ENCODE measurements at regions not wholly inside any gene's neighbourhood (a gene's known extent, or its start where the extent isn't known, plus 50 kb on each side); places are given as distances from the start of the nearest gene placed in this dataset.
"Not testable (repeated sequence)": the region's sequence is repeated elsewhere in the genome, so short reads cannot be mapped to it uniquely, and the experiment has no call there.

DNA sequence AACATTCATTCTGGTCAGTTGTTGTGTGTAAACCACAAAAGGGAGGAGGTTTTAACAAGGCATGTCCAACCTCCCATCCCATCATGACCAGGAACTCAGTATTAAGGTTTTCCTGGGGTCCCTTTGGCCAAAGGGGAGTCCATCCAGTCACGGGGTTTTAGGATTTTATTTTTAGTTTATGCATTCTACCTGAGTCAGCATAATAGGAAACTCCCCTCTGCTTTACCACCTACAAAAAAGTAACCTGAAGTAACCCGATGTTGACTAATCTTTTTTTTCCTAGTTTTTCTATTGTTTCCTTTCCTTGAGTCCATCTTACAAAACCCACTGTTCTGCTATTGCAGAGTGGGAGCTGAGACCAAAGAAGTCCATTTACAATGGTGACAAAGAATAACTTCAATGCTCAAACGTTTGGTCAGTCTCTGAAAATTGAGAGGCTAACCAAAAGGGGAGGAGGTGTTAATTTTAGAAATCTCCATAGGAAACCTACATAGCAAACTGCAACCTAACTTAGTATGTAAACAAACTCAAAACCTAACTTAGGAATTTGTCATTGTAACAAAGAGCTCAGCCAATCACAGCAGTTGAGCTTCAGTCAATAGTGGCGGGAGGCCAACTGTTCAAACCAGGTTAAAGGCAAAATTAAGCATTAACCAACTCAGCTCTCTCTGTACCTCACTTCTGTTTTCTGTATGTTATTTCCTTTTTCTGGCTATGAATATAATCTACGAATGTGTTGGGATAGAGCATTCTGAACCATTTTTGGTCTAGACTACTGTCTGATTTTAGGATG is 1954.1 kb downstream of the PCDH9 start:
- ChIA-PET POLR2A (no interaction called here), CTCF (no interaction called here)

DNA sequence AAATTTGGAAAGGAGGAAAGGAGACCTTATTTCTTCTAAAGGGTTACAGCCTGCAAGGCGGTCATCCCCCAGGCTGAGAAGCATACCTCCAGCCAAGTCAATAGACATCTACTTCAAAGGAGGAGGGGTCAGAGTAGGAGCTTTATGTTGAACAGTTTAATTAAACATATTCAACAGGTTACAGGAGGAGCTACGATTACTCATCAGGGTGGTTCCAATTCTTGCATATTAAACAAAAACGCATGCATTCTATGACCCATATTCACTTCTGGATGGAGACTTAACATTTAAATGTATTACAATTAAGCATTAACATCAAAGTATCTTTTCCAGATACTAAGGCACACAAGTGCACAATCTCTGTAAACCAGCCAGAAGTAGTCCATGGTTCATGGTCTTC is 1955.0 kb downstream of the PCDH9 start:
- CTCF ChIA-PET, result no interaction called here
- POLR2A ChIA-PET, result no interaction called here

DNA sequence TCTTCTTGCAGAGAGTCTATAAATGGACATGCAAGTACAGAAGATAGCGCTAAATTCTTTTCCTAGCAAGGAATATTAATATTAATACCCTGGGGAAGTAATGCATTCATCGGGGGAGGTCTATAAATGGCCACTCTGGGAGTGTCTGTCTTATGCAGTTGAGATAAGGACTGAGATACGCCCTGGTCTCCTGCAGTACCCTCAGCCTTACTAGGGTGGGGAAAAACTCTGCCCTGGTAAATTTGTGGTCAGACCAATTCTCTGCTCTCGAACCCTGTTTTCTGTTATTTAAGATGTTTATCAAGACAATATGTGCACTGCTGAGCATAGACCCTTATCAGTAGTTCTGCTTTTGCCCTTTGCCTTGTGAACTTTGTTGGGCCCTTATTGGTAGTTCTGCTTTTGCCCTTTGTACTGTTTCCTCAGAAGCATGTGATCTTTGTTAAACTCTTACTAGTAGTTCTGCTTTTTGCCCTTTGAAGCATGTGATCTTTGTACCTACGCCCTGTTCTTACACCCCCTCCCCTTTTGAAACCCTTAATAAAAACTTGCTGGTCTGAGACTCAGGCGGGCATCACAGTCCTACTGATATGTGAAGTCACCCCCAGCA is 1956.2 kb downstream of the PCDH9 start:
- POLR2A ChIA-PET, CTCF ChIA-PET: not testable (repeated sequence)

DNA sequence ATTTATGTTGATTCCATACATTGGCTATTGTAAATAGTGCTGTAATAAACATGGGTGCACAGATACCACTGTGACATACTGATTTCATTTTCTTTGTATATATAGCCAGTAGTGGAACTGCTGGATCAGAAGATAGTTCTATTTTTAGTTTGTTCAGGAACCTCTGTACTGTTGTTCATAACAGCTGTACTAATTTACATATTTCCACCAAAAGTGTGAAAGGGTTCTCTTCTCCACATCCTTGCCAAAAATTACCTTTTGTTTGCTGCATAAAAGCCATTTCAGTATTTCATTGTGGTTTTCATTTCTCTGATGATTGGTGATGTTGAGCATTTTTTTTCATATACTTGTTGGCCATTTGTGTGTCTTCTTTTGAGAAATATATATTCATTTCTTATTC is 1962.1 kb downstream of the PCDH9 start:
- CTCF ChIA-PET, result no interaction called here

DNA sequence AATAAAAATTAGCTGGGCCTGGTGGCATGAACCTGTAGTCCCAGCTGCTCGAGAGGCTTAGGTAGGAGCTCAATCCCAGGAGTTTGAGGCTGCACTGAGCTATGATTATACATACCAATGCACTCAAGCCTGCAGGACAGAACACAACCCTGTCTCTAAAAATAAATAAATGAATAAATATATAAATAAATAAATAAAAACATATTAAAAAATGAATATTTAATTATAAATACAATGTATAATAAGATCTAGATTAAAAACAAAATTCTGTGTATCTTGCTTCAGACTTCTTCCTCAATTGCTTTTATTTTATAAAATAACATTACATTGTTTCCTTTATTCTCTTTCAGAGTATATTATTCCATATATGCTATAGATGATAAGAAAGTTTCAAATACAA is 1964.1 kb downstream of the PCDH9 start:
- POLR2A ChIA-PET, result no interaction called here
- CTCF ChIA-PET, result no interaction called here

More for the DNA sequence above, 1962.1 kb downstream of the PCDH9 start:
- POLR2A ChIA-PET, result no interaction called here

DNA sequence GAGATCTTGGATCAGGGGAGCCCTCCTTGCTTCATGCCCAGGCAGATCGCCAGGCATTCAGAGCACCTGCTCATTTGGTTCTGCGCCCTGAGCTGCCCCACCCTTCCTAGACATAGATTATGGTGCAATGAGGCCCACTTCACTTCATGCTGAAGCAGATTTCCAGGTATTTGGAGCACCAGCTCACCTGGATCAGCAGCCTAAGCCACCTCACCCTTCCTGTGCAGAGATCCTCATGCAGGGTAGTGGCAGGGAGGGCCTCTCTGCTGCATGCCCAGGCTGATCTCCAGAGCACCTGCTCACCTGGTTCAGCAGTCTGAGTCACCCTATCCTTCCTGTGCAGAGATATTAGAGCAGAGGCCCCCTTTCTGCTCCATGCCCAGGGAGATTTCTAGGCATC is 1966.1 kb downstream of the PCDH9 start:
- ChIA-PET POLR2A (no interaction called here), CTCF (no interaction called here)

DNA sequence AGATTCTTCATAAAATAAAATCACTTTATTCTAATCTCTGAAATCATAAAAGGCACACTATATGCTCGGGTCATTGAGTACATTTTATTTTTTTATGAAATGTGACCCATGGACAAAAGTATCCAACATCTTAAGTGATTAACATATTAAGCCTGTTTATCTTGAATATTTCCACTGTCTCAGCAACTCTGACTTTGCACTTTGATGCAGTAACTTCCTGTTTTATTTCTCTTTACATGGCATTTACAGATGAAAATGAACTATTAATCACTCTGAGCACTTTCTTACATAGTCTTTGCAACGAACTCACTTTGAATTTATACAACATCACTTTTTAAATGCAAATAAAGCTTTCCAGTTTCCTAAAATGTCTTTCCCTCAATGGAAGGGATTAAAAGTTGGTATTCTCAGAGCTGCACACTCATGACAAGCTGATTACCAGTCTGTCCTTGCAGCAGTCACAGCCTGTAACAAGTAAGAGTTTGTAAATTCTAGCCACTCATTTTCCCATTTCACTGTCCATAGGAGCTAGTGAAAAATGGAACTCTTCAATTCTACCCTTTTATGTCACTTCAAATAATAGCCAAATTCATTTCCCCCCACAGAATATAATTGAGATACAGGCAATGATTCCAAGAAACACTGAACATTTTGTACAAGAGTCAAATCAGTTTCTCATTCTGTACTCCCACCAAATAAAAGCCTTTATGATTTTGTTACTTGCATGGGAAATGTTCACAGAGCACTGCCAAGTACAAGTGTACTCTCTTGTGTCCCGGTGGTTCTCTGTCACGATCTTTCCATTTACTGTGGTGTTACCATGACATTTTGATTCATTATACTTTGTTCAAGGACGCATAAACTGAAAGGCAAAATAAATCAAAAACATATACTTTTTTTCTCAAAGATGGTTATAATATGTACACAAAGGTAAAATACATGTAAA is 1968.9 kb downstream of the PCDH9 start:
- CTCF ChIA-PET, result no interaction called here

DNA sequence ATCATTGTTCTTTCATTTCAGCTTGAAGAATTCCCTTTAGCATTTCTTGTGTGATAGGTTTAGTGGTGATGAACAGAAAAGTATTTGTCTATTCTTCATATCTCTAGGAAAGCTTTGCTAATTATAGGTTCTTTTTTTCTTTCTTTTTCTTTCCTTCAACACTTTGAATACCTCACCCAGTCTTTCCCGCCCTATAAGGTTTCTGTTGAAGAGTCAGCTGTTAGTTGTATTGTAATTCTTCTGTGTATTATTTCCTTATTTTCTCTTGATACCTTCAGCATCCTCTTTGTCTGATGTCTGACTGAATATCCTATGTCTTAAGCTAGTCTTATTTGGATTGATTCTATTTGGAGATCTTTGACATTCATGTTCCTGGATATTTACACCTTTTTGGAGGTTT is 1989.4 kb downstream of the PCDH9 start:
- ChIA-PET POLR2A (no interaction called here), CTCF (no interaction called here)

More for the DNA sequence above, 1968.9 kb downstream of the PCDH9 start:
- POLR2A ChIA-PET, result no interaction called here

DNA sequence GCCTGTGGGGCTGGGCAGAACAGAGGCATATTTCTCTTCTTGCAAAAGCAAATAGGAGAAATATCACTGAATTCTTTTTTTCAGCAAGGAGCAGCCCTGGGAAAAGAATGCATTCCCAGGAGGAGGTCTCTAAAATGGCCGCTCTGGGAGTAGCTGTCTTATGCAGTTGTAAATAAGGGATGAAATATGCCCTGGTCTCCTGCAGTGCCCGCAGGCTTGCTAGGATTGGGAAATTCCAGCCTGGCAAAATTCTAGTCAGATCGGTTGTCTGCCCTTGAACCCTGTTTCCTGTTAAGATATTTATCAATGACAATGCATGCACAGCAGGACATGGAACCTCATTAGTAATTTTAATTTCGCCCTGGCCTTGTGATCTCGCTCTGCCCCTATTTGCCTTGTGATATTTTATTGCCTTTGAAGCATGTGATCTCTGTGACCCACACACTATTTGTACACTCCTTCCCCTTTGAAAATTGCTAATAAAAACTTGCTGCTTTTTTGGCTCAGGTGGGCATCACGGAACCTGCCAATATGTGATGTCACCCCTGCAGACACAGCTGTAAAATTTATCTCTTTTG is 1993.2 kb downstream of the PCDH9 start:
- POLR2A ChIA-PET, result no interaction called here

DNA sequence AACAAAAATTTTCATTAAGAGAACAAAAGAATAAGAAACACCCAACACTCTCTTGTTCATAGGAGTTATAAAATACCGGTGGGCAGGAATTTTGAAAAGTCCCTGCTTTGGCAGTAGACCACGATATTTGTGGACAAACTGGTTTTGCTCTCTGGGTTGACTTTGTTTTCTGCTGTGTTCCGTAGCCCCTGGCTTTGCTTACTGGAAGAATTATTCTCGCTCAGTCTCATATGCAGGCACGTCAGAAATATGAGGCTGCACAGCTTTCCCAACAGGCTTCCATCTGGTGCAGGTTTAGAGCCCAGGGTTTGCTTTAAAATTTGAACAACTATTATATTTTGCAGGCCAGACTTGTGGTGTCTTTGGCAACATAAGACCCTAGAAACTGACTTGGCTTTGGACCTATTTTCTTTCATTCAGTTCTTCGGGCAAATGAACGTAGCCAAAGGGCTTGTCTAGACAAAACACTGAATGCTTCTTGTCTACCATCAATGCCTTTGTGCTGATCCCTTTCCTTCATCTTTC is 2012.6 kb downstream of the PCDH9 start:
- CTCF ChIA-PET, result no interaction called here
- POLR2A ChIA-PET, result no interaction called here

More for the DNA sequence above, 1993.2 kb downstream of the PCDH9 start:
- CTCF ChIA-PET, result no interaction called here

DNA sequence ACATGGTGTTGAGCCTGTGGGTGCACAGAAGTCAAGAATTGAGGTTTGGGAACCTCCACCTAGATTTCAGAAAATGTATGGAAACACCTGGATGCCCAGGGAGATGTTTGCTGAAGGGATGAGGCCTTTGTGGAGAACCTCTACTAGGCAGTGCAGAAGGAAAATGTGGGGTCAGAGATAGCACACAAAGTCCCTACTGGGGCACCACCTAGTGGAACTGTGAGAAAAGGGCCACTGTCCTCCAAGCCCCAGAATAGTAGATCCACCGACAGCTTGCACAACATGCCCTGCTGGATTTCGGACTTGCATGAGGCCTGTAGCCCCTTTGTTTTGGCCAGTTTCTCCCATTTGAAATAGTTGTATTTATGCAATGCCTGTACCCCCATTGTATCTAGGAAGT is 2027.3 kb downstream of the PCDH9 start:
- CTCF ChIA-PET, POLR2A ChIA-PET: not testable (repeated sequence)

DNA sequence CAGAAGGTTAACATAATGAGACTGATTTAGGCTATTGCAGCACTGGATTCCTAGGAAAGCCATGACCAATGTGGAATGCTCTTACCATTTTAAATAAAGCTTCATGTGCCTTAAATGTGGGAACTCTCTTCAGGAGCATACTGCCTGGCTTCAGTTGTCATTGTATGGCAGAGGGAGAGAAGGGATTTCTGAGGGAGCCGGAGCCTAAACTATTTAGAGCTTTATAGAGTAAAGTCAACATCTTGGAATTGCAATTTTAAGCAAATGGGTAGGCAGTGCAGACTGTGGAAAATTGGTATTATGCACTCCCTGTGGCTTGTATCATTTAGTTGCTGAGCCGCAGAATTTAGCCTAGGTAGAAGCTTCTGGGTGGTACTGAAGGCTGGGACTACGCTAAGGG is 2041.4 kb downstream of the PCDH9 start:
- POLR2A ChIA-PET, result no interaction called here
- CTCF ChIA-PET, result no interaction called here

DNA sequence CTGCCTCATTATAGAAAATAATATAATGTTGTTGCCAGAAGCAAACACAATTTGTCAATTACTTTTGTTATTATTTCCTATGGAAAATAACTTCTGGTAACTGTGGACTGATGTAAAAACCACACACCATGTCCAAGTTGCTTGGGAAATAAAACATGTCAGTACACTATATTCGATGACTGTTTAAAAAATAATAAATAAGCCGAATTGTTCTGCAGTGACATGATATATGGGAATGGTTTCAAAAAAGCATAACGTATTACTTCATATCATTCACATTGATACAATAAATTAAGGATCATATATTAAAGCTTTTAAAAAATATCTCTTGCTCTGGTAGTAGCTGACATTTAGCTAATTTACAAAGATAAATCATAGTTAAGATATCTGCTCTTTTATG is 2062.1 kb downstream of the PCDH9 start:
- POLR2A ChIA-PET, result no interaction called here
- CTCF ChIA-PET, result no interaction called here

DNA sequence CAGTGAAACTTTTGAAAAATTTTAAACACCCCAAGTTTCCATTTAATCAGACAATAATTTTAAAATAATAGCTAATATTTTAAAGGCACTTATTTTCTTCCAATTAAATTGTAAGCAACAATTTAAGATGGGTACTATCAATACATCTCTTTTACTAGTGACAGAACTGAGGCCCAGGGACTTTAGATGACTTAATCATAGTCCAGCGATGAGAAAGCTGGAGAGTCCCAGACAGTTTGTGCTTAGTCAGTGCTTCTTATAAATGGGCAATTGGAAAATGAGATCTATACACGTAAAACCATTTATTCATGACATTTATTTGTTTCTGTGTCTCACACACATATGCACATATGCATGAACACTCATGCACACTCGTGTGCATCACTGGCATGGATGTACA is 2063.5 kb downstream of the PCDH9 start:
- CTCF ChIA-PET, result interaction anchor here (1.1 kb wide), 1 partner anchor 15 kb away, joined by 3 read pairs; no protein-coding TSS in a partner anchor
- POLR2A ChIA-PET, result no interaction called here

DNA sequence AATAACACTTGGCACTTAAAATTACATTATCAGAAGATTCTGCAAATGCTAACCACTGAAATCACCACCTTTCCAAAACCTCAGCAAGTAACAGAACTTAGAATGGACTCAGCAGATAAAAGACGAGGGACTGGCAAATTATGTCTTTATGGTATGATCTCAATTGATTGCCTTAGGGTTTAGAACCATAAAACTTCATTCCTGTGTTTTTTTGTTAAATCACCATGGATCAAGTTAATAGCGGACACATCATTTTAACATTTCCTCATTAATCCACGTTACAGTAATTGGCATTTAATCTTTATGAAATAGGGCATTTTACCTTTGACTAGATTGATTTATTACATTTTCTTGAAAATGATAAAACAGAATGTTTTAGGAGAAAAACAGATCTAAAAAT is 2070.3 kb downstream of the PCDH9 start:
- CTCF ChIA-PET, result no interaction called here
- POLR2A ChIA-PET, result no interaction called here

DNA sequence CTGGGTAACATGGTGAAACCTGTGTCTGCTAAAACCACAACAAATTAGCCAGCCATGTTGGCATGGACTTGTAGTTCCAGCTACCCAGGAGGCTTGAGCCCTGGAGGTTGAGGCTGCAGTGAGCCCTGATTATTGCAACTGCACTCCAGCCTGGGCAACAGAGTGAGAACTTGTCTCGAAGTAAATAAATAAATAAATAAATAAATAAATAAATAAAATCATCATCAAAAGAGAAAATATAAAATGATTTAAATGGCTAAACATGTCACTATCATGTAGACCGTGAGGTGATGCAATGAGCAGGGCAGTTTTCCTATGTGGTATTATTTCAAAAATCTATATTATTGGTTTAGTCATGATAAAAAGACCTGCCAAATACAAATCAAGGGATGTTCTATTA is 2074.3 kb downstream of the PCDH9 start:
- ChIA-PET CTCF (no interaction called here), POLR2A (no interaction called here)

DNA sequence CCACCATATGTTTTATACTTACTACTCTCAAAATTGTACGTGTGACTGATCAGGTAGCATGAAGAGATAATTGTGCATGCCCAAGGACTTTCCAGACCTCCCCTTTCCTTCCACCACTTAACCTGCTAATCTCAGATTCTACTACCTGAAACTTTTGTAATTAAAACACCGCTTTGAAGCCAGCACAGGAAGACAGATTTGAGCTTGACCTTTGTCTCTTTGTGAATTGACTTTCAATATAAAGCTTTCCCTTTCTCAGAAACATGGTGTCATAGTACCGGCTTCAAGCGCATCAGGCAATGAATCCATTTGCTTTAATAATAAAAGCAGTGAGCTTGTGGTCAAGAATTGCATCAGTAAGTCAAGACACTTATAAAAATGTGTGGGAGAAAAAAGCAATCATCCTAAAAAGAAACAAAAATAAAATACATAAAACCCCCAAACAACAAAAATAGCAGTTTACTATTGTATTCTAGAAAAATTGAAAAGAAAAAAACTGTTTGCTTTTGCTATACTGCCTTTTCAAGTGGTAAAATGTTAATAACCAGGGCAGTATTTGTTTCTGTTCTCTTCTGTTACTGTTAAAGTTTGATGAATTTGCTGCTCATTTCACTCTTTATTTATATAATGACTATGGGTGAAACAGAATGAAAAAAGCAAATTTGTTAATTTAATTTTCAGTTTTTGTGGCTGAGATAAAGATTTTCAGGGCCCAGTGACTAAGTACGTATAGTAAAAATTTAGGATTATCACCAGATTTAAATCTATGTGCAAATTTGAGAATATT is 2075.3 kb downstream of the PCDH9 start:
- ChIA-PET CTCF (no interaction called here), POLR2A (no interaction called here)

DNA sequence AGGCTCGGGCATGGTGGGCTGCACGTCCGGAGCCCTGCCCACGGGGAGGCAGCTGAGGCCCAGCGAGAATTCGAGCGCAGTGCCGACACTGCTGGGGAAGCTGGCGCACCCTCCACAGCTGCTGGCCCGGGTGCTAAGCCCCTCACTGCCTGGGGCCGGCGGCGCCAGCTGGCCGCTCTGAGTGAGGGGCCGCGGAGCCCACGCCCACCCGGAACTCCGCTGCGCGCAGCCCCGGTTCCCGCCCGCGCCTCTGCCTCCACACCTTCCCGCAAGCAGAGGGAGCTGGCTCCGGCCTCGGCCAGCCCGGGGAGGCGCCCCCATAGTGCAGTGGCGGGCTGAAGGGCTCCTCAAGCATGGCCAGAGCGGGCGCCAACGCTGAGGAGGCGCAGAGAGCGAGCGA is 2080.4 kb downstream of the PCDH9 start:
- ChIA-PET POLR2A (no interaction called here), CTCF (no interaction called here)

DNA sequence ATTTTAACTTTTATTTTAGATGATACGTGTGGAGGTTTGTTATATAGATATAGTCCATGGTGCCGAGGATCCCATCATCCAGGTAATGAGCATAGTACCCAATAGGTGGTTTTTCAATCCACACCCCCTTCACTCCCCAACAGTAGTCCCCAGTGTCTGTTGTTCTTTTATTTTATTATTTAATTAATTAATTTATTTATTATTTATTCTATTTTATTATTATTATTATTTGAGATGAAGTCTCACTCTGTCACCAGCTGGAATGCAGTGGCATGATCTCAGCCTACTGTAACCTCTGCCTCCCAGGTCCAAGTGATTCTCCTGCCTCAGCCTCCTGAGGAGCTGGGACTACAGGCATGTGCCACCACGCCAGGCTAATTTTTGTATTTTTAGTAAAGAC is 2086.2 kb downstream of the PCDH9 start:
- ChIA-PET POLR2A (no interaction called here), CTCF (no interaction called here)

DNA sequence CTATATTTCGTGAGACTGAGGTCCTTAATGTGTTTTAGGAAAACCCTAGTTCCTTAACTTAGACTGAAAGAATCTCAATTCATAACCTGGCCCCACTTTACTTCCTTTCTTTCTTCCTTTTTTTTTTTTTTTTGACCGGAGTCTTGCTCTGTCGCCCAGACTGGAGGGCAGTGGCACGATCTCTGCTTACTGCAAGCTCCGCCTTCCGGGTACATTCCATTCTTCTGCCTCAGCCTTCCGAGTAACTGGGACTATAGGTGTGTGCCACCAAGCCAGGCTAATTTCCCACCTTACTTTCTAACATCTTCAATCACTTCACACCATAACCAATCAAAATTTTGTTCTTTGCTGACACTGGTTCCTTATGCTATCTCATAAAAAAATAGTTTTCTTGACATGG is 2097.0 kb downstream of the PCDH9 start:
- ChIA-PET POLR2A (no interaction called here), CTCF (no interaction called here)

All from activated CD8-positive, alpha-beta memory T cell treated with anti-CD3 and anti-CD28 coated beads for 36 hours (primary cell).